NB4 (cell line): ENCODE measurements at regions not wholly inside any gene's neighbourhood (a gene's known extent, or its start where the extent isn't known, plus 50 kb on each side); places are given as distances from the start of the nearest gene placed in this dataset.

ENCODE experiments used
- MYC ChIP-seq: IDR thresholded peaks from 2 replicates; pipeline ENCODE4 v1.6.1; 2011; ENCODE audit warnings: low read depth, low read length
- POLR2A ChIP-seq: IDR thresholded peaks from 2 replicates; pipeline ENCODE4 v1.6.1; 2011; ENCODE audit warnings: mild to moderate bottlenecking; ENCODE audit not compliant: insufficient read length; ENCODE audit errors: extremely low read depth
- TF ChIP-seq, protein P1 (sequence below): IDR thresholded peaks from 2 replicates; pipeline ENCODE4 v1.6.1; 2011; ENCODE audit warnings: low read depth, low read length
- TF ChIP-seq, protein P2 (sequence below): IDR thresholded peaks from one replicate; pipeline ENCODE4 v1.5.1; 2012; ENCODE audit warnings: low read depth, low read length

DNA sequence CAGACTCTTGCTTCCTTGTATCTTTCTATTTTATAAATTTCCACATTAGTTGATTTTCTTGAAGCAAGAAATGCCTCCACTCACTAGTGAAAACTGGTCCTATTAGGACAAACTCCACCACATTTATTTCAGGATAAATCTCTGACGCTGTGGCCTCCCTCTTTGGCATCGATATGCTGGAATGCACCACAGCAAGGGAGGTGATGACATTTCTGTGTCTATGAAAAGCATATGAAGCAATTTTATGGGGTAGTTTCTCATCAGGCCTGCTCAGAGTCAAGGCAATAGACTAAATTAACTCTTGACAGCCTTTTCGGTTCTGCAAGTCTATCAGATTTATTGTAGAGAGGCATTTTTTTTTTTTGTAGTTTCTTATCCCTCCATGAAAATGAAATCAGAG is 304.4 kb downstream of the ZEB1 start:
- TF ChIP-seq POLR2A = no peak
- no peak for TF ChIP-seq MYC
- TF ChIP-seq, protein P1, sequence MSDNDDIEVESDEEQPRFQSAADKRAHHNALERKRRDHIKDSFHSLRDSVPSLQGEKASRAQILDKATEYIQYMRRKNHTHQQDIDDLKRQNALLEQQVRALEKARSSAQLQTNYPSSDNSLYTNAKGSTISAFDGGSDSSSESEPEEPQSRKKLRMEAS = no peak
- TF ChIP-seq, protein P2, sequence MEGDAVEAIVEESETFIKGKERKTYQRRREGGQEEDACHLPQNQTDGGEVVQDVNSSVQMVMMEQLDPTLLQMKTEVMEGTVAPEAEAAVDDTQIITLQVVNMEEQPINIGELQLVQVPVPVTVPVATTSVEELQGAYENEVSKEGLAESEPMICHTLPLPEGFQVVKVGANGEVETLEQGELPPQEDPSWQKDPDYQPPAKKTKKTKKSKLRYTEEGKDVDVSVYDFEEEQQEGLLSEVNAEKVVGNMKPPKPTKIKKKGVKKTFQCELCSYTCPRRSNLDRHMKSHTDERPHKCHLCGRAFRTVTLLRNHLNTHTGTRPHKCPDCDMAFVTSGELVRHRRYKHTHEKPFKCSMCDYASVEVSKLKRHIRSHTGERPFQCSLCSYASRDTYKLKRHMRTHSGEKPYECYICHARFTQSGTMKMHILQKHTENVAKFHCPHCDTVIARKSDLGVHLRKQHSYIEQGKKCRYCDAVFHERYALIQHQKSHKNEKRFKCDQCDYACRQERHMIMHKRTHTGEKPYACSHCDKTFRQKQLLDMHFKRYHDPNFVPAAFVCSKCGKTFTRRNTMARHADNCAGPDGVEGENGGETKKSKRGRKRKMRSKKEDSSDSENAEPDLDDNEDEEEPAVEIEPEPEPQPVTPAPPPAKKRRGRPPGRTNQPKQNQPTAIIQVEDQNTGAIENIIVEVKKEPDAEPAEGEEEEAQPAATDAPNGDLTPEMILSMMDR = no peak
